HG03432 (cell line): ENCODE measurements at regions not wholly inside any gene's neighbourhood (a gene's known extent, or its start where the extent isn't known, plus 50 kb on each side); places are given as distances from the start of the nearest gene placed in this dataset.
"Not testable (repeated sequence)": the region's sequence is repeated elsewhere in the genome, so short reads cannot be mapped to it uniquely, and the experiment has no call there.

ENCODE experiments used
- ATAC-seq: cut with Tn5 transposase; IDR thresholded peaks from one replicate; pipeline ENCODE4 v1.9.1; 2021; ENCODE audit warnings: mild to moderate bottlenecking, moderate library complexity; ENCODE audit not compliant: unreplicated experiment

DNA sequence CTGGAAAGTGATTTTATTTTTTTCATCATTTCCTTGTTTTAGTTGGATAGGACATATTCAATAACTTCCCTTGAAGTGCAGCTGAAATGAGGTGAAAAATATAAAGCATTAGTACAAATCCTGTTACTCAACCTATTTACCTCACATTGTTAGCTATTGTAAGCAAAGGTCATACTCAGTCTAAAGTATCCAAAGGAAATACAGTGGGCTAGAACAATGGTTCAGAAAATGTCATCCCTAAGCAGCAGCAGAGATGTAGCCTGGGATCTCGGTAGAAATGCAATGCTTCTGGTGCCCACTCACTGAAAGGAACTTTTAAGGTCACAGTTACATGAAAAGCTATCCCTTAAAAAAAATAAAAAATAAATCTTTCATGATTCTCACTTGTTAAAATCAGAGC, 300.6 kb downstream of the PPP4R3C start:
- no peak for ATAC-seq

DNA sequence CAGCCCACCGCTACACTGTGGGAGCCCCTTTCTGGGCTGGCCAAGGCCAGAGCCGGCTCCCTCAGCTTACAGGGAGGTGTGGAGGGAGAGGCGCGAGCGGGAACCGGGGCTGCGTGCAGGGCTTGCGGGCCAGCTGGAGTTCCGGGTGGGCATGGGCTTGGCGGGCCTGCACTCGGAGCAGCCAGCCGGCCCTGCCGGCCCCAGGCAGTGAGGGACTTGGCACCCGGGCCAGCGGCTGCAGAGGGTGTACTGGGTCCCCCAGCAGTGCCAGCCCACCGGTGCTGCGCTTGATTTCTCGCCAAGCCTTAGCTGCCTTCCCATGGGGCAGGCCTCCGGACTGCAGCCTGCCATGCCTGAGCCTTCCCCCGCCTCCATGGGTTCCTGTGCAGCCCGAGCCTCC, 306.2 kb downstream of the PPP4R3C start:
- not testable (repeated sequence) for ATAC-seq

DNA sequence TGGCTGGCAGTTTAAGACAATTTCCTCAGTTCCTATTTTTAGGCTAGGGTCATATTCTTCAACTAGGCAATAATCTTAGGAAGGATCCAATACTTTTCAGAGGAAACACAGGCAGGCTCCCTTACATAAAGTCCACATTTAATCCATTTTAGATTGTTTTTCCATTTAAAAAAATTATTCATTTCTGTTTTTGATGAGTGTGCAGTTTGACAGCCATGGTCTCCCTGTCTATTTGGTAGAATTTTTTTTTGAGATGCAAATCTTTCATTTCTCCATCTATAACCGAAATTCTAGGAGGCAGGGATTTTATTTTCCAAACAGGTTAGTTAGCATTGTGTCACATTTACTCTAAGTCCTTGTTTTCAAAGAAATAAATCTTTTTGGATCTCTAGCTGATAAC, 326.8 kb downstream of the PPP4R3C start:
- ATAC-seq: no peak

DNA sequence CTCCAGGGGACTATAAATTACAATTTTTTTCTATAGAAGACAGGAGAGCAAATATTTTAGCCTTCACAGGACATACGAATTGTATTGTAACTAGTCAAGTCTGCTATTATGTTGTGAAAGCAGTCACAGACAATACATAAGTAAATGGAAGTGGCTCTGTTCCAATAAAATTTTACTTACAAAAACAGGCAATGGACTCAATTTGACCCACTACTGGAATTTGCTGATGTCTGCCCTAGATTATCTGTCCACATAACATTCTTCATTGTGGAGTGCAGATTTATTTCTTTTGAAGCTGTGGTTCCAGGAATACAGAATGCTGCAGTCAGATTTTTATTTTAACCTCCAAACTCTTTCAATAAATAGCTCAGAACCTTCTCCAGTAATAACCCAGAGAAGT, 330.3 kb downstream of the PPP4R3C start:
- no peak for ATAC-seq

DNA sequence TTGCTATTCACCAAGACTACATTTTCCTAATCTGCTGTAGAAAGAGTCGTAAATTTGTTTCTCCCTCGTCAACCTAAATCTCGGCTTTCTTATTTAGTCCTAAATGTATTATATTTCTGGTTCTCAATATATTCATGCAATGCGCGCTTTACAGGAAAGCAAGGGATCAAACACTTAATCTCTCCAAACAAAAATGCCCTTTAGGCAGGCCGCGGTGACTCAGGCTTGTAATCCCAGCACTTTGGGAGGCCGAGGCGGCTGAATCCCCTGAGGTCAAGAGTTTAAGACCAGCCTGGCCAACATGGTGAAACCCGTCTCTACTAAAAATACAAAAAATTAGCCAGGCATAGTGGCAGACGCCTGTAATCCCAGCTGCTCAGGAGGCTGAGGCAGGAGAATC, 376.0 kb downstream of the PPP4R3C start:
- not testable (repeated sequence) for ATAC-seq

DNA sequence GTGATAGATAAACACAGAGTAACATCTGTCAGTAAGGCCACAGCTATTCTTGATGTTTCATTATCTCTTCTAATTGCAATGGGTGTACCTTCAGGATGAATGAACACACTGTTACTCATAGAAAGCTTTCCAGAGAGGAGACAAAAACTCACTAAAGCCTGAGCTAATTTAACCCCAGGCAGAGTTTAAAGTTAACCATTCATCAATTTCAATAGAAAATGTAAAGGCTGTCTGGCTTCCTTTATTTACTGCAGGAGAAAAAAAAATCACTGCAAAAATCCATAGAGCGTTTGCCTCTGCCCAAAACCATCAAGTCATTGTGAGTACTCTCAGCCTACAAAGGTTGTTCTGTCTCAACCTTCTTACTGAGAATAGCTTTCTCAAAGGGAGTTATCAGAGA, 376.9 kb downstream of the PPP4R3C start:
- ATAC-seq: no peak

DNA sequence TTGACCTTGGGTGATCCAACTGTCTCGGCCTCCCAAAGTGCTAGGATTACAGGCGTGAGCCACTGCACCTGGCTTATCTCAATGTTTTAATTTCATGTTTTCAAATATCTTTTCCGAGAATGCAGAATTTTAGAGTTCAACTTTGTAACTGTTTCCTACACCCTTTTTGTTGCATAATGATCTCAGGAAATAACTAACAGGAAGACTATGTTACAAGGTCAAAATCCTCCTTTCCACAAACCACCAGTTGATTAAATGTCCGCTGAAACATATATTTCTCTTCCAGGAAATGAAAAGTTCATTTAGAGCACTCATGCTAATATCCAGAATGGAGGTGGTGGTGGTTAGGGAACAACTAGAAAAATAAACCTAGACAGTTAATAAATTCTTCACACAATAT, 377.8 kb downstream of the PPP4R3C start:
- no peak for ATAC-seq

DNA sequence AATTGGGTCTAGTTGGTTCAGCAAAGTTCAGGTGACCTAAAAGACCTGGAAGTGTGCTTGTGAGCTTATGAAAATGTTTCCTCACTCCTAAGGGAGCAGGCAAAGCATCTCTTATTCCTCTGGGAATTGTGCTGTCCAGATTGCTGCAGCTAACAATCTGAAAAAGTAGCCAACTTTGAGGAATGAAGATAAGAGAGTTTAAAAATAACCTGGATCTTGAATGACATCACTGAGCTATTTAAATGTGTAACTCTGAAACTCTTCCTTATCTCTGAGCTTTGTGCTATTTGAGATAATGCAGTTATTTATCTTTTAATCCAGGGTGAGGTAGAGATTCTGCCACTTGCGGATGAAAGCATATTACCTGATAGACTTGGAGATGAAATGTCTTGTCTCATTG, 384.8 kb downstream of the PPP4R3C start:
- ATAC-seq: no peak

DNA sequence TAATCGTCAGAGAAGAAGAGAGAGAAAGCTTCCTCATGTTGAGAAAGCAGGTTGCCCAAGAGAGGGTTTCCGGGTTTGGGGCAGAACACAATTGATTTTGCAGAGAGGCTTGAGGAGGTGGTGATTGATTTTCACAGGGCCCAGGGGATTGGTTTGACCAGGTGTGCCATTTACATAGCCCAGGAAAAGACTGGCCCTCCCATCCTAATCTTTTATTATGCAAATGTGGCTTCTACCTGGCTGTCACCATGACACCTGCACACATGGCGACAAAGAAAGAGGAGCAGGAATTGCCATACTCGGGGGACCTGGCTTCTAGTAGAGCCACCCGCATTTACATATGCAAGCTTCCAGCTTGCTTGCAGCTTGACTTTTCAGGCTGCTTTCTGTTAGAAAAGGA, 405.3 kb downstream of the PPP4R3C start:
- no peak for ATAC-seq

DNA sequence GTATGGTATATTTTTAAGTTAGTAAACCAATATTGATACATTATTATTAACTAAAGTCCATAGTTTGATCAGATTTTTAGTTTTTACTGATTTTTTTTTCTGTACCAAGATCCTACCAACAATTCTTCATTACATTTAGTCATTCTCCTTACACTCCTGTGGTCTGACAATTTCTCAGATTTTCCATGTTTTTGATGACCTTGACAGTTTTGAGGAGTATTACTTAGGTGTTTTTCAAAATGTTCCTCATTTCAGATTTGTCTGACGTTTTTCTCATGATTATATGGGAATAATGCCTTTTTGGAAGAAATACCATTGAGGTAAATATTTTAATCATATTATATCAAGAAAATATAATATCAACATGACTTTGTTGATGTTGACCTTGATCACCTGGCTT, 423.8 kb downstream of the PPP4R3C start:
- ATAC-seq: no peak

DNA sequence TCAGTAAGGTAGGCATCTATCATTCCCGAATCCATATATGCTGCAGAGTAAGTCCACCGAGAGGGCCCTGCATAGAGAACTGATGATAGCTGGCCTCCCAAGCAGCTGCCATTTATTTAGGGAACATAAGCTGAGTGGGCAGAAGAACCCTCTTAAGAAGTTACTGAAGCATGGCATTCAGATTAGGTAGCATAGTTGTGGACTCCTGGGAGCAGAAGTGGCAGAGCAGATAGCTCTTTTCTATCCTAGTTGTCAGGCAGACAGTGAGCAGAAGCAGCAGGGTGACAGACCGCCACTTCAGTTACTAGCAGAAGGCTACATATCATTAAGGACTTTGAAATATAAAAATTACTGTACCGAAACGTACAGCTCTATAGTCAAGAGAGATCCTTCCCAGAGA, 454.7 kb downstream of the PPP4R3C start:
- no peak for ATAC-seq

DNA sequence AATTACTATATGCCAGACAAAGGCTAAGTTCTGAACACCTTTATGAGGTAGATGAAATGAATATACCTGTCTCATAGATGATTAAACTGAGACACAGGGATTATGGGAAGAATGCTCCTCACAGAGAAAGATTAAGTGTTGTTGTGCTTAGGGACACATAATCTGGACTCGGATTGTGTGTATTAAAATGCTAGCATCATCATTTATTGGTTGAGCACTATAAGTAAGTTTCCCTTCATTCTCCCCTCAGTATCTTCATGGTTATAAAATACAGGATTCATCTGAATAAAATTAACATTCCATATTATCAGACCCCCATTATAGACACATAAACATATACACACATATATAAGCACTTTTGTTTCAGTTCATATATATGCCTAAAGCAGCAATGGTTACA, 463.5 kb downstream of the PPP4R3C start:
- no peak for ATAC-seq

DNA sequence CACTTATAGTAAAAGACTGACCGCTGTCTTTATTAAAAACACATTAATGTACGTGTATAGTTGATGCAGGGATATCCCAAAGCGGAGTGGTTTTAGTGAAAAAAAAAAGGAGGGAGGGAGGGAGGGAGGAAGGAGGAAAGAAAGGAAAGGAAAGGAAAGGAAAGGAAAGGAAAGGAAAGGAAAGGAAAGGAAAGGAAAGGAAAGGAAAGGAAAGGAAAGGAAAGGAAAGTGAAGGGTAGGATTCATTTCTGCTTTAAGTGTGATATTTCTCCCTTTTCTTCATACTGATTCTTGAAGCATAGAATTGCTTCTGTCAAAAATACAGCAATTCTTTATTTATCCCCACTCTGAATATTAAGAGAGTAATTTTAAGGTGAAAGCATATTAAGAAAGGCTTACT, 504.9 kb downstream of the PPP4R3C start:
- ATAC-seq: no peak

DNA sequence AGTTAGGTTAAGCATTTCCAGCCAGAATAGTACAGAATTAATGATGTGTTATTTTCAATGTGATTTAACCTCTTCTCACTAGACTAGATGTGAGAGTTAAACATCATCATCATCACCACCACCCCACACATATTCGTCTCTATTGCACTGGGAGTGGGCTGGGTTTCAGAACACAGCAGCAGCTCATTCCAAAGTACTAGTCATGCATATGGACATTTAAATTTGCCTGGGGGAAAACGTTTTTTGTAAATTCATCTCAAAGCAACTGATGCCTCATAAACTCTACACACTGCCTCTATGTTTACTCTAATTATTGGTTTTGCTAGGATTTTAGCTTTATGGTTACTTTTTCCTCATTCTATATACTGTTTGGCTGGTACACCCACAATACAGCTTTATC, 509.1 kb downstream of the PPP4R3C start:
- ATAC-seq: no peak

DNA sequence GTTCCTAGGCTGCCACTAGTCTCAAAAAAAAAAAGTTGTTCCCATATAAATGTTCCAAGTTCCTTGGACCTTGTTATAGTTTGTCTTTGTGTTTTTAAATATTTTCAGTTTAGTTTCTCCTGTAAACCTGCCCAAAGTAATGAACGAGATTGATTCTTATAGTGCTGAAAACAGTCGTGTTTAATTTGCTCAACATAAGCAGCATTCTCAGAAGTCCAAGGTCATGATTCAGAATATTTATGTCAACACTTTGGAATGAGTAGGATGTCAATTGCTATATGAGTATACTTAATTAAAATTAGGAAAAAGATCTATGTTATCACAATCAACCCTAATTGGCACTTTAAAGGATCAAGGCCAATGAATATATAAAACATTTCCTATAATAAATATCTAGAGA, 510.9 kb downstream of the PPP4R3C start:
- no peak for ATAC-seq

DNA sequence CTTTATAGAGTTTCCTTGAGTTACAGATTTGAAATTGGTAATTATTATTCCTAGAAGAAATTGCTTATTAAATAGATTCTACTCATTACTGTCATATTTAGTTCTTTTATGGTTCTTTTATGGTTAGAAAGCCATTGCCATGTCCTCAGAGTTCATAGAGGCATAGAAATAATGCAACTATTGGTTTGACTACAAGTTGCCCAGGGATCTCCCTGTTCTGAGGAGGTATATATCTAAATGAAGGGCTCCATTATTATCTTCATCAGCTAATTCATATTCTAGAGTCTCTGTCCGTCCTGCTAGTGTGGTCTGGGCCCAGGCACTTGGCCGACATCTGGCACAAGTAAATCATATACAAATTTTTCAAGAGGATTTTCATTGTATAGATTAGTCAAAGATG, 535.7 kb downstream of the PPP4R3C start:
- ATAC-seq: no peak

DNA sequence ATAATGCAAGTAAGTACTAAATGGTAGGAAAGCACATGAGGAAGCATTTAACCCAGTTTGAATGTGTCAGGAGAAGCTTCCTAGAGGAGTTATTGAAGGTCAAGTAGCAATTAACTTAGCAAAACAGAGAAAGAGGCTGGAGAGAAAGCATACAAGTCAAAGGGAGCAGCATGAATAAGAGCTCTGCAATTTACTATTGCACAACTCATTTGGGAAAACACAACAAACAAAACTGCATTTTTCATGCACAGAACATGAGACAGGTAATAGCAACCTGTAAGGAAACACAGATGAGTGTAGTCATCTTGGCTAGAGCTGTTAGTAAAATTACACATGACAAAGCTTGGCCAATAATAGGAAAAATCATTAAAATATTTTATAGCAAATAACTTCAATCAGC, 538.1 kb downstream of the PPP4R3C start:
- ATAC-seq: no peak

DNA sequence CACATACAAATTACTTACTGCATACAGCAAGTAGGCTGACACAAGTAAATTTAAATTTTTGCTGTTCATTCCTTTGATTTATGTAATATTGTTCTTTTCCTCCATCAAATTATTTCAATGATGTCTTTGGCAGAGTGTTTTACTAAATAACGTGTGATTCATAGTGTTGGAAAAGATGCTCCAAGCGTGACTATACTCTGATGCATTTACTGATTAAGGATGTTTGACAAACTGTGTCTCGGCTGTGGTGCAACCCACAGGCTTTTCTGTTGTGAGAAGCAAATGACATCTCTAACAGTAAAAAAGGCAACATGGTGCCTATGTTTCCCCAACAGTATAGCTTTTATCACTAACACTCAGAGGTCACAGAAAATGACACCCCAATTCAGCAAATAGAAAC, 540.9 kb downstream of the PPP4R3C start:
- no peak for ATAC-seq

DNA sequence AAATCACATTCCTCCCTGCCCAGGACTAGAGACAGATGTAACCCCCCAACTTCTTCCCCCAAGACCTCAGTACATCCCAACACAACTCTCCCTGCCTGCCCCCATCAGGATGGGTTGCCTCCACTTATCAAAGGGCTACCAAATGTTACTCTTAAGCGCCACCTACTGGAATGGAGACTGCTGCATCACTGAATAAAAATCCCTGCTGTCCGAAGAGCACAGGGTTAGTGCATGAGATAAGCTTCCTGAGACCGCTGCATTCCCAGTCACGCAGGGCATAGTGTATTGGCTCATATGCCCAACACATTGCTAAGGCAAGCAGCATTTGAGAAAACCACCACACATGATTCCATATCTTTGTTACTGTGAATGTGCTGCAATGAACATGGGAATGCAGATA, 544.5 kb downstream of the PPP4R3C start:
- ATAC-seq: peak; percentile 74

DNA sequence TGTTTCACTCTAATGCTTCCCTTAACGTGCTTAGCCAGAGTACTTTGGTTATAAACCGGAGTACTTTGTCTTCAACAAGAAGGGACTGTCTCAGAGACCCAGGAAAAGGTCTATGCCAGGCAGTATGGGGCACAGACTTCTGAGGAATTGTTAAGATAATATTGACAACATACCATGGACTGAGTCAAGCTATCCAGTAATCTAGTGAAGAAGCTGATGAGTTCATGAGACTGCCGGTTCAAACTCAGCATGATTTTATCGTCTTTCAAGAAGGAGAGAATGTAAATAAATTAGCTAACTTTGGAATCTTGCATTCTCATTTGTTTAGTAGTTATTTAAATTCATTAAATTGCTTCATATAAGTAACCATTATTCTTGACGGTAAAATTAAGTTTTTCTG, 546.1 kb downstream of the PPP4R3C start:
- no peak for ATAC-seq

DNA sequence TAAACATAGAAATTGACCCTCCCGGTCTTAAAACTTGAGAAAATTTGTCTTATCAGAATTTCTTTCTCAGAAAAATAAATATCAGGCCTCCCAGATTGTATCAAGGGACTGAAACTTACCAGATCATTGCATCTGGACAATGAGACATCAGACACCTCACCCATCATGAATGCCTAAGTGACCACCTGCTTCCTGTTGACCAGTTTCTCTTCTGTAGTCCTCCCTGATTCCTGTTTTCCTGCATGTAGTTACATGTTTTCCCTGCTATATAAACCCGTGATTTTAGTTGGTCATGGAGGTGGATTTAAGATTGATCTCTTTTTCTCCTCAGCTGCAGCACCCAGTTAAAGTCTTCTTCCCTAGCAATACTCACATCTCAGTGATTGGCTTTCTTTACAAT, 548.1 kb downstream of the PPP4R3C start:
- no peak for ATAC-seq

DNA sequence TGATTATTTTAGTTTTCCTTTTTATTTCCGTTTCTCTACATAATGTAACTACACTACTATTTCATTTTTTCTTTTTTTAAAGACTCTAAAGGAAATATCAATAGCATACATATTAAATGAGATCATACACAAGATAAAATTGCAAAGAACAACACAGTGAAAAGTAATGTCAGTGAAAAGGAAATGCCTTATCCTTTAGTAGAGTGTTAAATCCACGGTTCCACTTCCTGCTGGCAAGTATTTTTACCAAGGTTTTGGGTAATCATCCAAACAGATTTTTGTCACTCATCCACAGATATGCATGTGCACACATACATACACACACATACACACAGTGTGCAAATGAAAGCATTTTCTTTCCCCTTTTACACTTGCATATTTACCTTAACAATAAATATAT, 548.9 kb downstream of the PPP4R3C start:
- ATAC-seq: no peak

DNA sequence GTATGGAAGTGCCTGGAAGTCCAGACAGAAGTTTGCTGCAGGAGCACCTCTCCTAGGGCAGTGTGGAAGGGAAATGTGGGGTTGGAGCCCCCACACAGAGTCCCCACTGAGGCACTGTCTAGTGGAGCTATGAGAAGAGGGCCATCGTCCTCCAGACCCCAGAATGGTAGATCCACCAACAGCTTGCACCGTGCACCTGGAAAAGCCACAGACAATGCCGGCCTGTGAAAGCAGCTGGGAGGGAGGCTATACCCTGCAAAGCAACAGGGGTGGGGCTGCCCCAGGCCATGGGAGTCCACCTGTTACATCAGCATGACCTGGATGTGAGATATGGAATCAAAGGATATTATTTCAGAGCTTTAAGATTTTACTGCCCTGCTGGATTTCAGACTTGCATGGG, 551.4 kb downstream of the PPP4R3C start:
- ATAC-seq: not testable (repeated sequence)

DNA sequence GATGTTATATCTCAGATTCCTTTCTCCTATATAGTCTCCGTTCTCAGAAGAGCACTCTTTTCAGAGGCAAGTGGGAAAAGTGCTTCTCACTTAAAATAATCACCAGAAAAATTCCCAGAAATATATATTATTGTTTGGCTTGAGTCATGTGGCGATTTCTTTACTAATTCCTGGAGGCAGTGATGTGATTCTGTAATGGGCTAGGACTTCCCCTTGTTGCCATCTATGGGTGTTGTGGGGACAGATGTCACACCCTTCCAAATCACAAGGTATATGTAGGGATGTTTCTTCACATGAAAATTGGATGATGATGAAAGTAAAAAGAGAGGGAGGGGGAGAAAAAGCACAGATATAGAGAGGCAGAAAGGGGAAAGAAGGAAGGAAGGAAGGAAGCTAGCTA, 553.4 kb downstream of the PPP4R3C start:
- ATAC-seq: no peak
